A549 (cell line): ENCODE measurements at regions not wholly inside any gene's neighbourhood (a gene's known extent, or its start where the extent isn't known, plus 50 kb on each side); places are given as distances from the start of the nearest gene placed in this dataset.

Experiments used
- ATAC-seq, 2 experiments: fragments of 200-7000 bp in 1 of 2; fragments of >200 bp in 1 of 2; cut with Nextera tagmentation in 1 of 2; cut with Tn5 transposase in 1 of 2; 3 replicates each; pipeline versions ENCODE4 v1.8.0 to v1.9.1; 2018 to 2020; ENCODE audit warnings: mild to moderate bottlenecking in 1 of 2, moderate library complexity in 1 of 2
- CTCF ChIA-PET: fragments of 300-600 bp; sonication (Branson Sonifier 250); formaldehyde crosslinking; extraction: SDS; loops from one replicate; lab custom pipeline; 2021; ENCODE audit warnings: antibody characterized with exemption, inconsistent platforms; lab: Yijun Ruan, JAX
- POLR2A ChIA-PET: fragments of 350-600 bp; formaldehyde crosslinking; extraction: SDS; loops from one replicate; lab custom pipeline; 2021; ENCODE audit warnings: antibody characterized with exemption, inconsistent platforms; lab: Yijun Ruan, JAX
- DNase-seq, 2 experiments: peaks; one replicate each; pipeline versions ENCODE4 v3.0.0 to v3.0.0-alpha.2; 2011 to 2016; ENCODE audit warnings: low read depth in 1 of 2, low spot score in 1 of 2
- FAIRE-seq: peaks from 2 replicates; lab custom pipeline; 2011; peaks lifted over from hg19 to GRCh38; lab: Jason Lieb, UNC
- H3K27ac ChIP-seq, 2 experiments: fragments of >200 bp; sonication (Bioruptor Twin); formaldehyde crosslinking; 3 replicates each; pipeline ENCODE4 v1.5.1; 2016 to 2017
- H3K4me1 ChIP-seq: fragments of >200 bp; sonication (Bioruptor Twin); formaldehyde crosslinking; 3 replicates; pipeline ENCODE4 v1.6.1; 2016
- H3K4me2 ChIP-seq: fragments of >200 bp; sonication (Bioruptor Twin); formaldehyde crosslinking; 3 replicates; pipeline ENCODE4 v1.6.1; 2016
- H3K4me3 ChIP-seq: fragments of >200 bp; sonication (Bioruptor Twin); formaldehyde crosslinking; 3 replicates; pipeline ENCODE4 v1.5.1; 2016
- H3K9me3 ChIP-seq: fragments of >200 bp; sonication (Bioruptor Twin); formaldehyde crosslinking; 3 replicates; pipeline ENCODE4 v1.6.1; 2016
- ATOH8 ChIP-seq: fragments of 250-450 bp; sonication (Bioruptor Pico); IDR thresholded peaks from 2 replicates; pipeline ENCODE4 v1.5.0; 2020; ENCODE audit warnings: low read depth, mild to moderate bottlenecking, moderate library complexity
- CBX2 ChIP-seq: fragments of 200-600 bp; sonication (generic); IDR thresholded peaks from 2 replicates; pipeline ENCODE4 v1.6.1; 2016; ENCODE audit warnings: low read depth, mild to moderate bottlenecking, borderline replicate concordance
- CBX8 ChIP-seq: fragments of 200-600 bp; sonication (generic); IDR thresholded peaks from 2 replicates; pipeline ENCODE4 v1.6.1; 2016
- CEBPB ChIP-seq, 2 experiments: fragments of >200 bp in 1 of 2; sonication (Bioruptor Twin) in 1 of 2; formaldehyde crosslinking in 1 of 2; IDR thresholded peaks; 2 replicates each; pipeline ENCODE4 v1.6.1; 2012 to 2016
- CTCF ChIP-seq: fragments of >200 bp; sonication (Bioruptor Twin); formaldehyde crosslinking; IDR thresholded peaks from 3 replicates; pipeline ENCODE4 v1.5.1; 2016
- EHF ChIP-seq: fragments of 250-450 bp; sonication (Bioruptor Pico); IDR thresholded peaks from 2 replicates; pipeline ENCODE4 v1.5.0; 2020; ENCODE audit warnings: mild to moderate bottlenecking
- EHMT2 ChIP-seq: fragments of 200-600 bp; sonication (generic); IDR thresholded peaks from 2 replicates; pipeline ENCODE4 v1.6.1; 2016; ENCODE audit warnings: antibody characterized with exemption, low read depth, mild to moderate bottlenecking, moderate library complexity
- ESRRA ChIP-seq: fragments of 150-350 bp; IDR thresholded peaks from 2 replicates; pipeline ENCODE4 v1.6.1; 2014; ENCODE audit warnings: mild to moderate bottlenecking, low read length, borderline replicate concordance
- FOSL2 ChIP-seq, 2 experiments: fragments of 450-650 bp in 1 of 2; fragments of >200 bp in 1 of 2; sonication (Bioruptor Twin) in 1 of 2; formaldehyde crosslinking; IDR thresholded peaks; 2 replicates each; pipeline versions ENCODE4 v1.5.0 to v1.6.1; 2016 to 2020; ENCODE audit warnings: mild to moderate bottlenecking in 1 of 2, moderate library complexity in 1 of 2
- GATA3 ChIP-seq: IDR thresholded peaks from 2 replicates; pipeline ENCODE4 v1.6.1; 2012; ENCODE audit warnings: borderline replicate concordance
- HDAC2 ChIP-seq: fragments of 200-600 bp; sonication (generic); IDR thresholded peaks from 2 replicates; pipeline ENCODE4 v1.6.1; 2016
- HMGXB4 ChIP-seq: fragments of 250-450 bp; sonication (Bioruptor Pico); IDR thresholded peaks from 2 replicates; pipeline ENCODE4 v1.5.0; 2021; ENCODE audit warnings: mild to moderate bottlenecking, moderate library complexity, borderline replicate concordance
- HOXB13 ChIP-seq: fragments of 250-450 bp; sonication (Bioruptor Pico); IDR thresholded peaks from 2 replicates; pipeline ENCODE4 v1.5.0; 2020; ENCODE audit warnings: low read depth, mild to moderate bottlenecking, moderate library complexity
- JUN ChIP-seq, 2 experiments: fragments of >200 bp; sonication (Bioruptor Twin); formaldehyde crosslinking; IDR thresholded peaks; 2 replicates in 1 of 2; 3 replicates in 1 of 2; pipeline ENCODE4 v1.6.1; 2016 to 2017
- KDM1A ChIP-seq: fragments of 200-600 bp; sonication (generic); IDR thresholded peaks from 2 replicates; pipeline ENCODE4 v1.6.1; 2016; ENCODE audit warnings: low read depth, mild to moderate bottlenecking
- KDM5A ChIP-seq: fragments of 200-600 bp; sonication (generic); IDR thresholded peaks from 2 replicates; pipeline ENCODE4 v1.6.1; 2016; ENCODE audit warnings: antibody characterized with exemption, mild to moderate bottlenecking
- MYC ChIP-seq: IDR thresholded peaks from 2 replicates; pipeline ENCODE4 v1.6.1; 2012; ENCODE audit warnings: mild to moderate bottlenecking, inconsistent platforms, low read length, improper control_type of control experiment, borderline replicate concordance
- NFE2L2 ChIP-seq: fragments of 150-350 bp; conservative IDR thresholded peaks from 2 replicates; pipeline ENCODE4 v1.6.1; 2014; ENCODE audit warnings: low read length
- NPAS2 ChIP-seq: fragments of 250-450 bp; sonication (Bioruptor Pico); IDR thresholded peaks from 2 replicates; pipeline ENCODE4 v1.8.0; 2022; ENCODE audit warnings: mild to moderate bottlenecking, moderate library complexity, borderline replicate concordance
- POLR2A ChIP-seq: IDR thresholded peaks from 2 replicates; pipeline ENCODE4 v1.6.1; 2012; ENCODE audit warnings: mild to moderate bottlenecking, low read length
- SREBF2 ChIP-seq: fragments of 450-650 bp; IDR thresholded peaks from 2 replicates; pipeline ENCODE4 v1.6.1; 2014; ENCODE audit warnings: mild to moderate bottlenecking, moderate library complexity
- TP53 ChIP-seq: fragments of 250-450 bp; sonication (Bioruptor Pico); IDR thresholded peaks from 2 replicates; pipeline ENCODE4 v1.5.0; 2021; ENCODE audit warnings: mild to moderate bottlenecking, moderate library complexity
- USF2 ChIP-seq: fragments of 450-650 bp; IDR thresholded peaks from 2 replicates; pipeline ENCODE4 v1.6.1; 2014; ENCODE audit warnings: antibody characterized with exemption
- ZC3H11A ChIP-seq: fragments of 450-650 bp; IDR thresholded peaks from 2 replicates; pipeline ENCODE4 v1.6.1; 2014; ENCODE audit warnings: antibody characterized with exemption, mild to moderate bottlenecking
- ZFP36 ChIP-seq: fragments of 450-650 bp; IDR thresholded peaks from 2 replicates; pipeline ENCODE4 v1.6.1; 2014; ENCODE audit warnings: borderline replicate concordance; ENCODE audit not compliant: partially characterized antibody
- ZNF302 ChIP-seq: fragments of 250-450 bp; sonication (Bioruptor Pico); IDR thresholded peaks from 2 replicates; pipeline ENCODE4 v1.9.0; 2021; ENCODE audit warnings: inconsistent platforms, mild to moderate bottlenecking, moderate library complexity
- WGBS: methylation state at CpG from one replicate; pipeline ENCODE4 v1.1.6; 2017; ENCODE audit errors: missing lambda C conversion rate; 5-methylcytosine and 5-hydroxymethylcytosine counted together
- TF ChIP-seq, protein P1 (sequence below): IDR thresholded peaks from 2 replicates; pipeline ENCODE4 v1.6.1; 2012

- no peak for DNase-seq
- Histone ChIP-seq H3K4me1 (0 out of 3 replicates have a peak, but pooled peaks cover 4% of the 10 kb centered on the region), H3K27ac (no peak overlapping the region), H3K9me3 (no peaks in the 10 kb centered on the region), H3K4me3 (no peak overlapping the region), H3K4me2 (no peak overlapping the region)
- POLR2A ChIA-PET = no interaction called here
- ATAC-seq = no peak
- no peak for FAIRE-seq
- CTCF ChIA-PET = interaction anchor here (1.2 kb wide), 1 partner anchor 474 kb away, joined by 3 read pairs; no protein-coding TSS in a partner anchor
- TF ChIP-seq GATA3 (no peak), ZFP36 (no peak), NFE2L2 (no peak), ATOH8 (no peak), HDAC2 (no peak), ZC3H11A (no peak), TP53 (CRISPR knock-in tag) (no peak), EHF (CRISPR knock-in tag) (no peak), NPAS2 (CRISPR knock-in tag) (no peak), CBX8 (no peak), EHMT2 (no peak), CEBPB (IDR thresholded peaks at IDR 0.05) (no peak), POLR2A (no peak), FOSL2 (IDR thresholded peaks at IDR 0.05) (no peak), FOSL2 (CRISPR knock-in tag; IDR thresholded peaks at IDR 0.05) (no peak), SREBF2 (no peak), ZNF302 (CRISPR knock-in tag) (no peak), KDM1A (no peak), KDM5A (no peak), CBX2 (no peak)
- TF ChIP-seq, protein P1, sequence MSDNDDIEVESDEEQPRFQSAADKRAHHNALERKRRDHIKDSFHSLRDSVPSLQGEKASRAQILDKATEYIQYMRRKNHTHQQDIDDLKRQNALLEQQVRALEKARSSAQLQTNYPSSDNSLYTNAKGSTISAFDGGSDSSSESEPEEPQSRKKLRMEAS = no peak
- 61% methylated on average over 1 of the region's 1 CpG for WGBS
Measured at GRCh38 chr12:102299731-102300130, 102.1 kb upstream of the PMCH start.

DNA sequence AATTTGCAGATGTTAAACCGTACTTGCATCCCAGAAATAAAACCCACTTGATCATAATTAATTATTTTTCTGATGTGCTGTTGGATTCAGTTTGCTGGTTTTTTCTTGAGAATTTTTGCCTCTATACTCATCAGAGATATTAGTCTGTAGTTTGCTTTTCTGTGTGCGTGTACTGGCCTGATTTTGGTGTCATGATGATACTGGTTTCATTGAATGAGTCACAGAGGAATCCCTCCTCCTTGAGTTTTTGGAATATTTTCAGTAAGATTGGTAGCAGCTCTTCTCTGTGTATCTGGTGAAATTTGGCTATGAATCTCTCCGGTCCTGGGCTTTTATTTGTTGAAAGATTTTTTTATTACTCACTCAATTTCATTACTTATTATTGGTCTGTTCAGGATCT, 100.4 kb upstream of the PMCH start:
- Histone ChIP-seq H3K4me1 (0 out of 3 replicates have a peak, but pooled peaks cover 4% of the 10 kb centered on the region), H3K27ac (no peak overlapping the region), H3K4me2 (peak overlapping the region; percentile 20; the same call in 2 of the 3 replicates), H3K9me3 (no peaks in the 10 kb centered on the region)
- FAIRE-seq = no peak
- WGBS = 22% methylated on average over 3 of the region's 3 CpGs
- peak in 1 of 2 experiments; percentile 36; a peak in 1 of 6 replicates for ATAC-seq
- POLR2A ChIA-PET = no interaction called here
- TF ChIP-seq SREBF2 (no peak), ZC3H11A (no peak), MYC (no peak), FOSL2 (IDR thresholded peaks at IDR 0.05) (no peak), FOSL2 (CRISPR knock-in tag; IDR thresholded peaks at IDR 0.05) (peak; percentile 18; the same call in 1 of the 2 replicates), CBX2 (no peak)
- TF ChIP-seq, all 56 proteins: peak for 1
- no peak overlapping the region for H3K4me3 ChIP-seq
- DNase-seq = peak in 1 of 2 experiments; percentile 7
- CTCF ChIA-PET = no interaction called here

- ATAC-seq = no peak
- DNase-seq = no peak
- Histone ChIP-seq H3K27ac (no peak overlapping the region), H3K4me1 (0 out of 3 replicates have a peak, but pooled peaks cover 4% of the 10 kb centered on the region), H3K4me2 (no peak overlapping the region)
- no peak for FAIRE-seq
- TF ChIP-seq MYC (no peak), HMGXB4 (no peak), CTCF (no peak), KDM1A (no peak), EHF (CRISPR knock-in tag) (no peak), POLR2A (no peak), ESRRA (no peak), USF2 (no peak), JUN (IDR thresholded peaks at IDR 0.05) (no peak), HOXB13 (CRISPR knock-in tag) (no peak)
- TF ChIP-seq, all 56 proteins: peak for 0
- CTCF ChIA-PET = no interaction called here
- WGBS = 56% methylated on average over 2 of the region's 2 CpGs
- no peak overlapping the region for H3K4me3 ChIP-seq
- H3K9me3 ChIP-seq = no peaks in the 10 kb centered on the region
- POLR2A ChIA-PET = no interaction called here
Measured at GRCh38 chr12:102297412-102297811, 99.8 kb upstream of the PMCH start.
